Upper lobe of left lung (tissue), 4 donors: ENCODE measurements at regions not wholly inside any gene's neighbourhood (a gene's known extent, or its start where the extent isn't known, plus 50 kb on each side); places are given as distances from the start of the nearest gene placed in this dataset.

Experiments used
- POLR2A ChIP-seq, 4 donors: fragments of 450-650 bp; IDR thresholded peaks; one replicate each; pipeline ENCODE4 v1.5.1; 2016 to 2017; ENCODE audit warnings: antibody characterized with exemption in 4 of 4, mild to moderate bottlenecking in 2 of 4
- TF ChIP-seq, protein P1 (sequence below), 6 experiments: fragments of 450-650 bp in 4 of 6; fragments of 200-600 bp in 2 of 6; sonication (generic) in 2 of 6; IDR thresholded peaks; one replicate each; pipeline ENCODE4 v1.5.1; 2016 to 2019; ENCODE audit warnings: antibody characterized with exemption in 6 of 6

DNA sequence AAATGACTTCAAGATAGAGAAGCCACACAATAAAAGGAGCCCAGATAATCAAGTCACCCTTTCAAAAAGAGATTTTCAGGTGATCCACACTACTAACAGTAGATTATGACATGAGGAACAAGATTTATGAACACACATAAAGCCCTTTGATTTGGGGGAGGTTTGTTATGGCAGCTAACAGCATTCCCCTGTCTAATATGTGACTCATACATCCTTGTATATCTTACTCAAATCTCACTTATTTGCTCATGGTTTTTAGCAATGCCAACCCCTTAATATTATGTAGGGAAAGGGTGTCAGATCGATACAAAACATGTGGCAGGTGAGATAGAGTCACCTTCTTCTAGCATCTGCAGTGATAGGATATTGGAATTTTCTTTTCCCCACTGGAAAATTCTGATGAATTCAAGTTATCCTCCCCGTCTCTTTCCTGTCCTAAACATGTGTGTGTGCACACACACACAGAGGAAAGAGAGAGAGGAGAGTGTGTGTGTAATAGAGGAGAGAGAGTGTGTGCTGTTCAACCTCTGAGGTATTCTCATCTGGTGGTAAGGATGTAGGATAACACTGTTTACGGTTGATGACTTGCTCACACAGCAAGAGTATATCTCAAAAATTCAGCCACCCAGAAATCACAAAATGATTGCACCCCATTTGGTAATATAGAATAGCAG is 319.9 kb downstream of the KCNC2 start:
- TF ChIP-seq, protein P1, sequence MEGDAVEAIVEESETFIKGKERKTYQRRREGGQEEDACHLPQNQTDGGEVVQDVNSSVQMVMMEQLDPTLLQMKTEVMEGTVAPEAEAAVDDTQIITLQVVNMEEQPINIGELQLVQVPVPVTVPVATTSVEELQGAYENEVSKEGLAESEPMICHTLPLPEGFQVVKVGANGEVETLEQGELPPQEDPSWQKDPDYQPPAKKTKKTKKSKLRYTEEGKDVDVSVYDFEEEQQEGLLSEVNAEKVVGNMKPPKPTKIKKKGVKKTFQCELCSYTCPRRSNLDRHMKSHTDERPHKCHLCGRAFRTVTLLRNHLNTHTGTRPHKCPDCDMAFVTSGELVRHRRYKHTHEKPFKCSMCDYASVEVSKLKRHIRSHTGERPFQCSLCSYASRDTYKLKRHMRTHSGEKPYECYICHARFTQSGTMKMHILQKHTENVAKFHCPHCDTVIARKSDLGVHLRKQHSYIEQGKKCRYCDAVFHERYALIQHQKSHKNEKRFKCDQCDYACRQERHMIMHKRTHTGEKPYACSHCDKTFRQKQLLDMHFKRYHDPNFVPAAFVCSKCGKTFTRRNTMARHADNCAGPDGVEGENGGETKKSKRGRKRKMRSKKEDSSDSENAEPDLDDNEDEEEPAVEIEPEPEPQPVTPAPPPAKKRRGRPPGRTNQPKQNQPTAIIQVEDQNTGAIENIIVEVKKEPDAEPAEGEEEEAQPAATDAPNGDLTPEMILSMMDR (IDR thresholded peaks at IDR 0.05): no peak
- no peak for TF ChIP-seq POLR2A (IDR thresholded peaks at IDR 0.05)
